Stomach (tissue), 8 donors: ENCODE measurements at regions not wholly inside any gene's neighbourhood (a gene's known extent, or its start where the extent isn't known, plus 50 kb on each side); places are given as distances from the start of the nearest gene placed in this dataset.

Experiments
- DNase-seq, 2 donors: peaks; one replicate each; pipeline versions ENCODE4 v3.0.0 to v3.0.0-alpha.2; 2013 to 2019
- H3K27ac ChIP-seq, 5 donors: fragments of 200-600 bp in 4 of 5; sonication (generic) in 4 of 5; one replicate each; pipeline ENCODE4 v1.5.1; 2013 to 2019; ENCODE audit warnings: mild to moderate bottlenecking in 1 of 5, moderate library complexity in 1 of 5
- H3K27me3 ChIP-seq, 3 donors: fragments of 200-600 bp; sonication (generic); one replicate each; pipeline ENCODE4 v1.5.1; 2017 to 2019; ENCODE audit warnings: mixed run types in 1 of 3
- H3K36me3 ChIP-seq, 4 donors: fragments of 200-600 bp; sonication (generic); 1 replicate in 3 of 4; 2 replicates in 1 of 4; pipeline ENCODE4 v1.5.1; 2016 to 2019
- H3K4me1 ChIP-seq, 4 donors: fragments of 200-600 bp; sonication (generic); one replicate each; pipeline ENCODE4 v1.5.1; 2016 to 2019
- H3K4me3 ChIP-seq, 4 donors: fragments of 200-600 bp; sonication (generic) in 3 of 4; one replicate each; pipeline ENCODE4 v1.5.1; 2016 to 2019; ENCODE audit warnings: mild to moderate bottlenecking in 1 of 4
- H3K9me3 ChIP-seq, 4 donors: fragments of 200-600 bp; sonication (generic); one replicate each; pipeline ENCODE4 v1.5.1; 2016 to 2019
- EP300 ChIP-seq: sonication (generic); formaldehyde crosslinking; IDR thresholded peaks from one replicate; pipeline ENCODE4 v1.6.1; 2017; ENCODE audit warnings: antibody characterized with exemption
- POLR2A ChIP-seq, 4 donors: fragments of 450-650 bp; IDR thresholded peaks; one replicate each; pipeline ENCODE4 v1.6.1; 2016; ENCODE audit warnings: antibody characterized with exemption in 4 of 4, control low read depth in 2 of 4, mild to moderate bottlenecking in 1 of 4, moderate library complexity in 1 of 4
- POLR2AphosphoS5 ChIP-seq, 3 donors: sonication (generic); formaldehyde crosslinking; IDR thresholded peaks; one replicate each; pipeline ENCODE4 v1.6.1; 2016; ENCODE audit warnings: antibody characterized with exemption in 3 of 3
- WGBS, 5 donors: extraction: QIAGEN DNeasy Blood & Tissue Kit in 3 of 5; methylation state at CpG; one replicate each; pipeline versions ENCODE4 v1.1.5 to v1.1.7; 2013 to 2018; 5-methylcytosine and 5-hydroxymethylcytosine counted together
- intact Hi-C: fragments of 100-400 bp; cut with DNase I; formaldehyde crosslinking; loops from one replicate; pipeline ENCODE4 v1.15.1; 2023; ENCODE audit warnings: low total_unique reads
- TF ChIP-seq, protein P1 (sequence below), 7 experiments: fragments of 450-650 bp in 4 of 7; fragments of 200-600 bp in 3 of 7; sonication (generic) in 3 of 7; IDR thresholded peaks; one replicate each; pipeline ENCODE4 v1.5.1; 2016 to 2019; ENCODE audit warnings: antibody characterized with exemption in 7 of 7, control low read depth in 2 of 7, mild to moderate bottlenecking in 1 of 7
- donor health status: healthy with polysubstance abuse.
- donor health status: Bipolar disorder and iron deficiency.
- donor health status: healthy.

DNA sequence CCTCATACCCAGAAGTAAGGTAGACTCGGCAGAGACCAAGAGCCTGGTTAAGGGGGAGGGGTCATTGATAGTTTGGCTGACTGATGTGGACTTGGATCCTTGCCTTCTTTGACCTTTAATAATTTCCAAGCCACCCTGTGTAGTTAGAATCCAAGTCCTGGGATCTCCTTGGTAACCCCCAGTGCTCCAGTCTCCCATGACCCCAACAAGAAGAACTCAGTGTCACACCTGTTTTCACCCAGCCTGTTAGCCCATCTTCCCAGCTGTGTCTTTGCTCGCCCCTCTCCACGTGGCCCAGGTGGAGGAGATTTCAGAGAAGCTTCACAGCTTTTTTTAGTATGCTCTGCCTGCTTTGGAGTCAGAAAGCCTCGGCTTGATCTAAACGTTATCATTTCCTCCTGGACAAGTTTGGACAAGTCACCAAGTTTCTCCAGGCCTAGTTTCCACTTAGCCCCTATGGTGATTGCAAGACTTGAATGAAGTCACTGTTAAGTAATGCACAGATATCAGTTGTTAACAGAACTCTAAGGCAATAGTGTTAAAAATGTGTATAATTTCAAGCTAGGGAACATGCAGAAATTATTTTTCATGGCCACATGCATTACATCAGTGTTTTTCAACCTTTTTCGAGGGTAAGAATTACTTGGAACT is 170.0 kb downstream of the TMEM38B start:
- DNase-seq, result no peak
- TF ChIP-seq POLR2A (IDR thresholded peaks at IDR 0.05) (no peak), EP300 (no peak), POLR2AphosphoS5 (IDR thresholded peaks at IDR 0.05) (no peak)
- TF ChIP-seq, protein P1, sequence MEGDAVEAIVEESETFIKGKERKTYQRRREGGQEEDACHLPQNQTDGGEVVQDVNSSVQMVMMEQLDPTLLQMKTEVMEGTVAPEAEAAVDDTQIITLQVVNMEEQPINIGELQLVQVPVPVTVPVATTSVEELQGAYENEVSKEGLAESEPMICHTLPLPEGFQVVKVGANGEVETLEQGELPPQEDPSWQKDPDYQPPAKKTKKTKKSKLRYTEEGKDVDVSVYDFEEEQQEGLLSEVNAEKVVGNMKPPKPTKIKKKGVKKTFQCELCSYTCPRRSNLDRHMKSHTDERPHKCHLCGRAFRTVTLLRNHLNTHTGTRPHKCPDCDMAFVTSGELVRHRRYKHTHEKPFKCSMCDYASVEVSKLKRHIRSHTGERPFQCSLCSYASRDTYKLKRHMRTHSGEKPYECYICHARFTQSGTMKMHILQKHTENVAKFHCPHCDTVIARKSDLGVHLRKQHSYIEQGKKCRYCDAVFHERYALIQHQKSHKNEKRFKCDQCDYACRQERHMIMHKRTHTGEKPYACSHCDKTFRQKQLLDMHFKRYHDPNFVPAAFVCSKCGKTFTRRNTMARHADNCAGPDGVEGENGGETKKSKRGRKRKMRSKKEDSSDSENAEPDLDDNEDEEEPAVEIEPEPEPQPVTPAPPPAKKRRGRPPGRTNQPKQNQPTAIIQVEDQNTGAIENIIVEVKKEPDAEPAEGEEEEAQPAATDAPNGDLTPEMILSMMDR (IDR thresholded peaks at IDR 0.05), result no peak
- Histone ChIP-seq H3K27me3 (no peaks in the 10 kb centered on the region), H3K36me3 (no peaks in the 10 kb centered on the region), H3K27ac (no peak overlapping the region), H3K4me3 (no peak overlapping the region), H3K9me3 (no peaks in the 10 kb centered on the region), H3K4me1 (no peaks in the 10 kb centered on the region)
- intact Hi-C loops, result no loop called here
- WGBS, 5 donors, result 59 to 78% (median 71%) methylated on average over 6 of the region's 6 CpGs

DNA sequence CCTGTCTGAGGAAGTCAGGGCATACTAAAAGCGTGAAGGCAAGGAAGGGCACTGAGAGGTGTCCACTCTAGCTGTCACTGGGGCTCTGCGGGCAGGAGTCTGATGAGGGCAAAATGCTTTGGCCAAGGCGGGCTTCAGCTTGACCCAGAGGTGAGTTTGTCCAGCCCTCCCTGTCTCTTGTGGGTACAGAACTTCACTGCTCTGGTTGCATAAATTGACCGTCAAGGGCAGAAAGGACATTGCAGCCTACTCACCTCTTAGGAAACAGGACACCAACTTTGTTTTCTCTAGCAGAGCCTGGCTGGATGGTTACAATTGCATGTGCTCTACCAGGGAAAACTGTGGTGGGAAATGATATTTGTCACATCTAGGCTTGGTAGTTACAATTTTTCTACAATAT is 170.9 kb downstream of the TMEM38B start:
- WGBS, 5 donors, result 80 to 86% (median 83%) methylated on average over 4 of the region's 4 CpGs
- Histone ChIP-seq H3K27ac (no peak overlapping the region), H3K4me3 (no peak overlapping the region), H3K27me3 (no peaks in the 10 kb centered on the region), H3K4me1 (no peaks in the 10 kb centered on the region), H3K9me3 (no peaks in the 10 kb centered on the region), H3K36me3 (no peaks in the 10 kb centered on the region)
- TF ChIP-seq POLR2AphosphoS5 (IDR thresholded peaks at IDR 0.05) (no peak), POLR2A (IDR thresholded peaks at IDR 0.05) (no peak)
- no peak for DNase-seq
- intact Hi-C loops, result no loop called here

DNA sequence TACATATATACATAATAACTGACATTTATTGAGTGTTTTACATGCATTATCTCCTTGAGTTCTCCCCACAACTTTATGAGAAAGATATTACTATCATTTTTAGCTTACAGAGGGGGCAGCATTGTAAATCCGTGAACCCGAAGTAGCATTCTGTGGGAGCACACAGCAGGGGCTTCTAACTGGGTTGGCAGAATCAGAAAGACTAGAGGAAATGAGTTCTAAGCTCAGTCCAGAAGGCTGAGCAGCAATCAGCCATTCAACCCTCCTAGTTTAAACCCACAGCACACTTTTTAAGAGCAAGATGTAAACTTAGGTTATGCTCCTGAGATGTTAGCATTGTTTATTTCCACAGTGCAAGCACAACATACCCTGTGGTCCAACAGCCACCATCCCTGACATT is 177.2 kb downstream of the TMEM38B start:
- TF ChIP-seq, protein P1 (IDR thresholded peaks at IDR 0.05), result no peak
- TF ChIP-seq POLR2AphosphoS5 (IDR thresholded peaks at IDR 0.05) (no peak), POLR2A (IDR thresholded peaks at IDR 0.05) (no peak), EP300 (no peak)
- no peak overlapping the region for H3K4me3 ChIP-seq
- H3K9me3 ChIP-seq, result no peaks in the 10 kb centered on the region
- H3K27me3 ChIP-seq, result no peaks in the 10 kb centered on the region
- H3K27ac ChIP-seq, result no peak overlapping the region
- H3K4me1 ChIP-seq, result no peaks in the 10 kb centered on the region
- WGBS, 5 donors, result 33 to 60% (median 57%) methylated on average over 2 of the region's 2 CpGs
- intact Hi-C loops, result no loop called here
- DNase-seq, result no peak
- H3K36me3 ChIP-seq, result no peaks in the 10 kb centered on the region

DNA sequence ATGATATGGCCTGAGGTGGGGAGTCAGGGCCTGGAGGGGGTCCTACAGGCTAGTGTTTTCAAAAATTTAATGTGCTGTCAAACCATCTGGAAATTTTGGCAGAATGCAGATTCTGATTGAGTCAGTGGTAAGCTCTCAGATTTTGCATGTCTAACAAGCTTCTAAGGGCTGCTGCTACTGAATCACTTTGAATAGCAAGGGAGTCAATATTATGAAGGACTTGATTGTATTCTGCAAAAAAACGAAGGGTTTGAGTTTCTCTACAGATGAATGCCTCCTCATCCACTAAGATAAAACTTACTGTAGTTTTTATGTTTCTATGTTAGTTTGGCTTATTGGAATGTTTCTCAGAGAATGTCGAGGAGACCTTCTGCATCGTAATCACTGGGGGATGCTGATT is 179.5 kb downstream of the TMEM38B start:
- Histone ChIP-seq H3K4me3 (no peak overlapping the region), H3K27me3 (no peaks in the 10 kb centered on the region), H3K9me3 (no peaks in the 10 kb centered on the region), H3K4me1 (no peaks in the 10 kb centered on the region), H3K27ac (no peak overlapping the region), H3K36me3 (no peaks in the 10 kb centered on the region)
- TF ChIP-seq, protein P1 (IDR thresholded peaks at IDR 0.05), result no peak
- no peak for TF ChIP-seq POLR2A (IDR thresholded peaks at IDR 0.05)
- no peak for TF ChIP-seq POLR2AphosphoS5 (IDR thresholded peaks at IDR 0.05)
- no peak for TF ChIP-seq EP300
- WGBS, 5 donors, result 78 to 85% (median 83%) methylated on average over 3 of the region's 3 CpGs
- no peak for DNase-seq
- intact Hi-C loops, result no loop called here

DNA sequence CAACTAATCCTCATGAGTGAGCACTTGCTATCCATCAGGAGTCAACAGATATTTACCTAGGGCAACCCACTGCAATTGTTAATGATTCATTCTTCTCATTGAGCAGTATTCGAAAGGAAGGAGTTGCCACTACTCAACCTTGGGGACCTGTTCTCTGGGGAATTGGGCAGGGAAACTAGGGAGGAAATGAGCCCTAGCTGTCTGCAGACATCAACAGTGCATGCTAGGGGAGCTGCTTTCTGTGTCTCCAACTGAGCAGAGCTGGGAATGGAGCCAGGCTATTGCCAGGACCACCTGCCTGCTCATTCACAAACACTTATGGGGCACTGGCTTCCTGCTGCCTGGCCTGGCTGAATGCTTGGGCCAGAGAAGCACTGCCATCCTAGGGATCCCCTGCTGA is 183.4 kb downstream of the TMEM38B start:
- DNase-seq, result peak in 1 of 2 donors; percentile 42
- 59 to 77% (median 76%) methylated on average over 1 of the region's 1 CpG for WGBS, 5 donors
- H3K27me3 ChIP-seq, result no peaks in the 10 kb centered on the region
- no peaks in the 10 kb centered on the region for H3K9me3 ChIP-seq
- no peak overlapping the region for H3K27ac ChIP-seq
- no peaks in the 10 kb centered on the region for H3K4me1 ChIP-seq
- no peak overlapping the region for H3K4me3 ChIP-seq
- intact Hi-C loops, result no loop called here
- no peaks in the 10 kb centered on the region for H3K36me3 ChIP-seq
- TF ChIP-seq POLR2A (IDR thresholded peaks at IDR 0.05), result no peak
